ENCODE measurements at regions not wholly inside any gene's neighbourhood (a gene's known extent, or its start where the extent isn't known, plus 50 kb on each side); places are given as distances from the start of the nearest gene placed in this dataset.

GRCh38 chr1:5747426-5748285, 244.6 kb downstream of the NPHP4 start:
- TF ChIP-seq, protein P1, sequence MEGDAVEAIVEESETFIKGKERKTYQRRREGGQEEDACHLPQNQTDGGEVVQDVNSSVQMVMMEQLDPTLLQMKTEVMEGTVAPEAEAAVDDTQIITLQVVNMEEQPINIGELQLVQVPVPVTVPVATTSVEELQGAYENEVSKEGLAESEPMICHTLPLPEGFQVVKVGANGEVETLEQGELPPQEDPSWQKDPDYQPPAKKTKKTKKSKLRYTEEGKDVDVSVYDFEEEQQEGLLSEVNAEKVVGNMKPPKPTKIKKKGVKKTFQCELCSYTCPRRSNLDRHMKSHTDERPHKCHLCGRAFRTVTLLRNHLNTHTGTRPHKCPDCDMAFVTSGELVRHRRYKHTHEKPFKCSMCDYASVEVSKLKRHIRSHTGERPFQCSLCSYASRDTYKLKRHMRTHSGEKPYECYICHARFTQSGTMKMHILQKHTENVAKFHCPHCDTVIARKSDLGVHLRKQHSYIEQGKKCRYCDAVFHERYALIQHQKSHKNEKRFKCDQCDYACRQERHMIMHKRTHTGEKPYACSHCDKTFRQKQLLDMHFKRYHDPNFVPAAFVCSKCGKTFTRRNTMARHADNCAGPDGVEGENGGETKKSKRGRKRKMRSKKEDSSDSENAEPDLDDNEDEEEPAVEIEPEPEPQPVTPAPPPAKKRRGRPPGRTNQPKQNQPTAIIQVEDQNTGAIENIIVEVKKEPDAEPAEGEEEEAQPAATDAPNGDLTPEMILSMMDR (IDR thresholded peaks at IDR 0.05) = no peak
- no peak for TF ChIP-seq POLR2A (IDR thresholded peaks at IDR 0.05)
- Histone ChIP-seq H3K9me3 (no peaks in the 10 kb centered on the region), H3K4me1 (no peaks in the 10 kb centered on the region), H3K4me3 (no peak overlapping the region), H3K27ac (no peak overlapping the region), H3K27me3 (peaks cover 0 to 18% of the 10 kb centered on the region in 2 donors), H3K36me3 (replicated peaks in 1 of 2; ENCODE audit: insufficient read depth in 1 of 2, low read depth in 2 of 2) (no peaks in the 10 kb centered on the region)
- intact Hi-C loops (cut with DNase I) = loop anchor here (5.0 to 10.0 kb wide), 2 partner anchors 233 to 1835 kb away; no protein-coding TSS in a partner anchor
- no peak for DNase-seq
- 26 to 53% methylated on average over 4 to 13 of the region's 13 CpGs for WGBS, 2 donors
- ATAC-seq = no peak

DNA sequence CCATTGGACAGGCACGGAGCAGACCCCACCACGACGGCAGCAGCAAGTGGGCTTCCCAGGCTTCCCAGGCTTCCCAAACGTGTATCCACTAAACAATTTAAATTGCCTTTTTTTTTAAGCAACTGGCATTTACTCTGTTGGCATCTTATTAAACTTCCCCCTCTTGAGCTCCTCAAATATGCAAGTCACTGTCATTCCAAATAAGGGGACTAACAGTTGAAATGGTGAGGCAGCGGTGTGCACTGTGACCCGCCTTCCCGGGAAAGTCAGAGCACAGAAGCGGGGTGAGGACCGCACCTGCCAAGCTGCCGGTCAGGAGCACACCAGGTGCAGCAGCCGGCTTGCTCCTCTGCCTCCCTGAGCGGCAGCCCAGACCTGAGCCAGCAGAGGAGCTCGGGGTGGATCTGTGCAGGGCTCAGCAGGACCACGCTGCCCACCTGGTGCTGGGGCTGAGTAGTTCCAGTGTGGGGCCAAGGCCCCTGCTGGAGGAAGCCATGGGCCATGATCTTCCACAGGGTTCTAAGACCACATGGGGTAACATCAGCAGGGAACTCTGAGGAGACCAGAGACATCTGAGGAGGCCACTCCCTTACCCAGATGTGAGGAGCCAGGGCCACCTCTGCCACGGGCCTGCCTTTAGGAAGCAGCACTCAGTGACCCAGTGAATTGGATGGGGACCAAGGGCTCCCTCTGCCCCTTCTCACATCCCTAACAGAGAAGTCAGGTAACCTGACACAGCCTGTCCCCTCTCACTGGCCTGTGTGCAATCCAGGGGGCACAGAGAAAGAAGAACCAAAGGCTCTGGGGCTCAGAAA, 245.4 kb downstream of the NPHP4 start:
- no peak for ATAC-seq
- TF ChIP-seq, protein P1 (IDR thresholded peaks at IDR 0.05) = no peak
- TF ChIP-seq POLR2A (IDR thresholded peaks at IDR 0.05) = no peak
- no peaks in the 10 kb centered on the region for H3K9me3 ChIP-seq
- H3K27me3 ChIP-seq = peaks cover 0 to 18% of the 10 kb centered on the region in 2 donors
- H3K4me1 ChIP-seq = no peaks in the 10 kb centered on the region
- H3K27ac ChIP-seq = no peak overlapping the region
- WGBS, 2 donors = 14 to 26% methylated on average over 5 to 15 of the region's 15 CpGs
- H3K36me3 ChIP-seq (replicated peaks in 1 of 2; ENCODE audit: insufficient read depth in 1 of 2, low read depth in 2 of 2) = no peaks in the 10 kb centered on the region
- intact Hi-C loops (cut with DNase I) = loop anchor here (5.0 to 10.0 kb wide), 2 partner anchors 232 to 1835 kb away; no protein-coding TSS in a partner anchor
- no peak for DNase-seq
- no peak overlapping the region for H3K4me3 ChIP-seq

- ATAC-seq = peak; percentile 85
- no peaks in the 10 kb centered on the region for H3K36me3 ChIP-seq (replicated peaks in 1 of 2; ENCODE audit: insufficient read depth in 1 of 2, low read depth in 2 of 2)
- H3K27me3 ChIP-seq = peaks cover 0 to 18% of the 10 kb centered on the region in 2 donors
- H3K4me1 ChIP-seq = no peaks in the 10 kb centered on the region
- H3K4me3 ChIP-seq = no peak overlapping the region
- DNase-seq = peak; percentile 70 to 72 (median 70)
- WGBS, 2 donors = 17 to 29% methylated on average over 4 to 18 of the region's 21 CpGs
- no peak for TF ChIP-seq POLR2A (IDR thresholded peaks at IDR 0.05)
- TF ChIP-seq, protein P1 (IDR thresholded peaks at IDR 0.05) = peak; percentile 89 to 94 (median 92)
- intact Hi-C loops (cut with DNase I) = loop anchor here (5.0 to 10.0 kb wide), 2 partner anchors 231 to 1834 kb away; no protein-coding TSS in a partner anchor
- H3K9me3 ChIP-seq = no peaks in the 10 kb centered on the region
- no peak overlapping the region for H3K27ac ChIP-seq
Observed at GRCh38 chr1:5745800-5746610, 246.2 kb downstream of the NPHP4 start.

GRCh38 chr1:5744911-5745799, 247.1 kb downstream of the NPHP4 start:
- Histone ChIP-seq H3K4me1 (no peaks in the 10 kb centered on the region), H3K4me3 (no peak overlapping the region), H3K9me3 (no peaks in the 10 kb centered on the region), H3K27ac (no peak overlapping the region), H3K36me3 (replicated peaks in 1 of 2; ENCODE audit: insufficient read depth in 1 of 2, low read depth in 2 of 2) (no peaks in the 10 kb centered on the region), H3K27me3 (peaks cover 0 to 18% of the 10 kb centered on the region in 2 donors)
- no peak for TF ChIP-seq POLR2A (IDR thresholded peaks at IDR 0.05)
- TF ChIP-seq, protein P1 (IDR thresholded peaks at IDR 0.05) = no peak
- 46 to 55% methylated on average over 21 to 26 of the region's 26 CpGs for WGBS, 2 donors
- intact Hi-C loops (cut with DNase I) = loop anchor here (5.0 to 10.0 kb wide), 2 partner anchors 230 to 1833 kb away; no protein-coding TSS in a partner anchor
- no peak for ATAC-seq
- no peak for DNase-seq

Measured in body of pancreas (tissue), 4 donors.